PFSK-1 (cell line): ENCODE measurements at regions not wholly inside any gene's neighbourhood (a gene's known extent, or its start where the extent isn't known, plus 50 kb on each side); places are given as distances from the start of the nearest gene placed in this dataset.

Experiments used
- POLR2AphosphoS5 ChIP-seq: IDR thresholded peaks from 2 replicates; pipeline ENCODE4 v1.6.1; 2012; ENCODE audit warnings: low read depth, mild to moderate bottlenecking, control low read depth, low read length, moderate library complexity
- REST ChIP-seq, 2 experiments: IDR thresholded peaks; 2 replicates each; pipeline versions ENCODE4 v1.6.1 to v1.8.0; 2011 to 2012; ENCODE audit warnings: low read depth in 2 of 2, low read length in 2 of 2, control low read depth in 1 of 2, inconsistent platforms in 1 of 2, mild to moderate bottlenecking in 1 of 2, moderate library complexity in 1 of 2; ENCODE audit not compliant: insufficient read depth in 1 of 2
- SIN3A ChIP-seq: IDR thresholded peaks from 2 replicates; pipeline ENCODE4 v1.6.1; 2012; ENCODE audit warnings: mild to moderate bottlenecking, low read length, moderate library complexity, borderline replicate concordance; ENCODE audit not compliant: insufficient read depth

- no peak for TF ChIP-seq REST (IDR thresholded peaks at IDR 0.05; ENCODE audit: insufficient read depth in 1 of 2, low read depth in 2 of 2, low read length in 2 of 2)
- no peak for TF ChIP-seq POLR2AphosphoS5
- no peak for TF ChIP-seq SIN3A
These were observed 692.3 kb downstream of the SLITRK1 start for GRCh38 chr13:83190020-83190419.
